ENCODE measurements at regions not wholly inside any gene's neighbourhood (a gene's known extent, or its start where the extent isn't known, plus 50 kb on each side); places are given as distances from the start of the nearest gene placed in this dataset.
"Not testable (repeated sequence)": the region's sequence is repeated elsewhere in the genome, so short reads cannot be mapped to it uniquely, and the experiment has no call there.

- DNase-seq: no peak
- intact Hi-C loops (cut with micrococcal nuclease): no loop called here
- Histone ChIP-seq H3K36me3 (no peaks in the 10 kb centered on the region), H3K4me3 (no peak overlapping the region), H3K27me3 (ENCODE audit: low read depth) (peaks cover 4% of the 10 kb centered on the region), H3K4me1 (peaks cover 5% of the 10 kb centered on the region), H3K9me3 (replicated peaks) (no peaks in the 10 kb centered on the region), H3K27ac (replicated peaks) (no peak overlapping the region)
- no peak for TF ChIP-seq CTCF (IDR thresholded peaks at IDR 0.05; ENCODE audit: borderline replicate concordance)
Observed at GRCh38 chr7:152911226-152911560, 151.6 kb downstream of the ACTR3B start.

DNA sequence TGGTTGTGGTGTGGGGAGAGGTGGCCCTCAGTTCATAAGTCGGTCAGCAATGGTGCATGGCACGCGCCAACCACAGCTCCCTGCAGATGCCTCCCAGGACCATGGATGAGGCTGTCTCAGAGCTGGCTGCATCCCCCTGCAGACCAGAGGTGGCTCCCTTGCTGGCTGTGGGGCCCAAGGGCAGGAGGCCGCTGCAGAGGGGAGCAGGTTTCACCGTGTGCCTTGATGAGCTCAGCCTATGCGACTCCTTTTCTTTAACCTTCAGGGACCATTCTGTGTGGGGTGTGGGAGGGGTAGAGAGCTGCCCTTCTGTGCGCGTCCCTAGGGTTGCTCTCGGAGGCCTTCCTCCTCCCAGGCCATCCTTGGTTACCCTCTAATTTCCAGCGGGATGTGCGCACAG lies 152.4 kb downstream of the ACTR3B start:
- Histone ChIP-seq H3K27me3 (ENCODE audit: low read depth) (peaks cover 4% of the 10 kb centered on the region), H3K9me3 (replicated peaks) (no peaks in the 10 kb centered on the region), H3K27ac (replicated peaks) (no peak overlapping the region), H3K36me3 (no peaks in the 10 kb centered on the region), H3K4me1 (peaks cover 5% of the 10 kb centered on the region), H3K4me3 (no peak overlapping the region)
- no peak for TF ChIP-seq CTCF (IDR thresholded peaks at IDR 0.05; ENCODE audit: borderline replicate concordance)
- DNase-seq: no peak
- intact Hi-C loops (cut with micrococcal nuclease): no loop called here

- H3K4me3 ChIP-seq: no peak overlapping the region
- H3K27ac ChIP-seq (replicated peaks): no peak overlapping the region
- intact Hi-C loops (cut with micrococcal nuclease): no loop called here
- peaks cover 4% of the 10 kb centered on the region for H3K27me3 ChIP-seq (ENCODE audit: low read depth)
- H3K9me3 ChIP-seq (replicated peaks): no peaks in the 10 kb centered on the region
- DNase-seq: no peak
- TF ChIP-seq CTCF (IDR thresholded peaks at IDR 0.05; ENCODE audit: borderline replicate concordance): no peak
- H3K36me3 ChIP-seq: no peaks in the 10 kb centered on the region
- peaks cover 5% of the 10 kb centered on the region for H3K4me1 ChIP-seq
Observed at GRCh38 chr7:152912511-152912910, 153.0 kb downstream of the ACTR3B start.

DNA sequence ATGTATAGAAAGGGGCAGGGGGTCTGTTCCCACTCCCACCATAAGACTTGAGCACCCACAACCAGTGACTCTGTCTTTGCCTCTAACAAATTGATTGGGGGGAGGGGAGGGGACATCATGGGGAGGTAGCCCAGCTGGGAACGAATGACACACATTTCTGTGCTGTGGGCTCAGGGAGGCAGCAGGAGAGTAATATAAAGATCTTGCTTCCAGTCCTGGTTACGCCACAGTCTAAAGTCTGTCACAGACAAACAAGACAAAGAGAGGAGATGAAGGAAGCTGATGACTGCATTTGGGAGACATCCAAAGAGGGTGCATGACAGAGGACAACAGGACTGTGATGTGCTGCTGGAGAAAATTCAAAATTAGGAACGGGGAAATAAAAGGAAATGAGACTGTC lies 153.9 kb downstream of the ACTR3B start:
- Histone ChIP-seq H3K36me3 (no peaks in the 10 kb centered on the region), H3K9me3 (replicated peaks) (no peaks in the 10 kb centered on the region), H3K4me3 (no peak overlapping the region), H3K27ac (replicated peaks) (no peak overlapping the region), H3K4me1 (peaks cover 5% of the 10 kb centered on the region), H3K27me3 (ENCODE audit: low read depth) (peaks cover 4% of the 10 kb centered on the region)
- TF ChIP-seq CTCF (IDR thresholded peaks at IDR 0.05; ENCODE audit: borderline replicate concordance): no peak
- DNase-seq: no peak
- intact Hi-C loops (cut with micrococcal nuclease): no loop called here

DNA sequence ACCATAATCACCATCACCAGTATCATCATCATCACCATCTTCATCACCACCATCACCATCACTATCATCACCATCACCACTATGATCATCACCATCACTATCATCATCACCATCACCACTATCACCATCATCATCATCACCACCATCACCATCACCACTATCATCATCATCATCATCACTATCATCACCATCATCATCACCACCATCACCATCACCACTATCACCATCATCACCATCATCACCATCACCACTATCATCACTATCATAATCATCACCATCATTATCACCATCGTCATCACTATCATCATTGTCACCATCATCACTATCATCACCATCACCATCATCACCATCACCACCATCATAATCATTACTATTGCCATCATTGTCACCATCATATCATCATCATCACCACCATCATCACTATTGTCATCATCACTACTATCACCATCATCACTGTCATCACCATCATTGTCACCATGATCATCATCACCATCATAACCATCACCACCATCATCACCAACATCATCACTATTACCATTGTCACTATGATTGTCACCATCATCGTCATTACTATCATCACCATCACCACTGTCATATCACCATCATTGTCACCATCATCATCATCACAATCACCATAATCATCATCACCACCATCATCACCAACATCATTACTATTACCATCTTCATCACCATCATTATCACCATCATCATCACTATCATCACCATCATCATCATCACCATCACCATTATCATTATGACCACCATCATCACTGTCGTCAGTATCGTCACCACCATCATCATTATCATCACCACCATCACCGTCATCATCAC lies 154.7 kb downstream of the ACTR3B start:
- intact Hi-C loops (cut with micrococcal nuclease): no loop called here
- no peak for DNase-seq
- H3K27me3 ChIP-seq (ENCODE audit: low read depth): peaks cover 4% of the 10 kb centered on the region
- no peak overlapping the region for H3K27ac ChIP-seq (replicated peaks)
- H3K36me3 ChIP-seq: no peaks in the 10 kb centered on the region
- no peak for TF ChIP-seq CTCF (IDR thresholded peaks at IDR 0.05; ENCODE audit: borderline replicate concordance)
- H3K4me3 ChIP-seq: no peak overlapping the region
- no peaks in the 10 kb centered on the region for H3K9me3 ChIP-seq (replicated peaks)
- H3K4me1 ChIP-seq: peaks cover 5% of the 10 kb centered on the region

GRCh38 chr7:152914845-152915102 lies 155.2 kb downstream of the ACTR3B start:
- H3K4me3 ChIP-seq; H3K27ac ChIP-seq (replicated peaks); DNase-seq; H3K4me1 ChIP-seq; H3K27me3 ChIP-seq (ENCODE audit: low read depth); intact Hi-C loops (cut with micrococcal nuclease); H3K36me3 ChIP-seq; H3K9me3 ChIP-seq (replicated peaks): not testable (repeated sequence)
